ENCODE measurements at regions not wholly inside any gene's neighbourhood (a gene's known extent, or its start where the extent isn't known, plus 50 kb on each side); places are given as distances from the start of the nearest gene placed in this dataset.

GRCh38 chr3:74107451-74107850 is 482.7 kb upstream of the PDZRN3 start:
- WGBS (ENCODE audit: extremely low coverage, insufficient read length, low lambda C conversion rate), result no CpG with 5 or more reads among the region's 2 CpGs

More at GRCh38 chr3:74107451-74107850, 482.7 kb upstream of the PDZRN3 start:
- no peak overlapping the region for H2BK5ac ChIP-seq (ENCODE audit: insufficient read length, low read length)
- H2BK20ac ChIP-seq (ENCODE audit: low read depth, low read length, poor library complexity, severe bottlenecking), result no peak overlapping the region
- H4K91ac ChIP-seq (ENCODE audit: insufficient read length, low read depth, low read length), result no peak overlapping the region
- Mint-ChIP-seq H3K36me3 (ENCODE audit: insufficient read depth in 1 of 3, low read depth in 3 of 3) (no peaks in the 10 kb centered on the region), H3K4me3 (no peak overlapping the region), H3K27me3 (ENCODE audit: low read depth) (no peaks in the 10 kb centered on the region), H3K9me3 (no peaks in the 10 kb centered on the region), H3K4me1 (no peaks in the 10 kb centered on the region), H3K27ac (no peak overlapping the region)
- no peak overlapping the region for H3K18ac ChIP-seq (ENCODE audit: insufficient read length, low read depth, low read length)
- no peak overlapping the region for H3K4ac ChIP-seq (ENCODE audit: low read depth, low read length)
- H3T11ph ChIP-seq (ENCODE audit: low read length), result no peak overlapping the region
- no peaks in the 10 kb centered on the region for H3K23me2 ChIP-seq (ENCODE audit: insufficient read length, low read depth, low read length, poor library complexity, severe bottlenecking)
- no peak overlapping the region for H2BK15ac ChIP-seq (ENCODE audit: low read depth, low read length)
- H3K9ac ChIP-seq (ENCODE audit: extremely low read depth, insufficient read length, low read length), result no peak overlapping the region
- H3K9me3 ChIP-seq (ENCODE audit: control insufficient read depth, low read depth, low read length), result no peaks in the 10 kb centered on the region
- no peak overlapping the region for H2BK12ac ChIP-seq (ENCODE audit: insufficient read length, low read depth, low read length)
- H2AFZ ChIP-seq (ENCODE audit: low read length), result no peak overlapping the region
- H4K20me1 ChIP-seq (ENCODE audit: control insufficient read depth, insufficient read depth, insufficient read length), result no peaks in the 10 kb centered on the region
- no peak overlapping the region for H2BK120ac ChIP-seq (ENCODE audit: low read depth, low read length, poor library complexity, severe bottlenecking)
- no peaks in the 10 kb centered on the region for H3K79me2 ChIP-seq (ENCODE audit: insufficient read depth, low read length)
- no peak overlapping the region for H3K14ac ChIP-seq (ENCODE audit: insufficient read depth, low read length)
- no peak for TF ChIP-seq CTCF (conservative IDR thresholded peaks at IDR 0.05)
- no peak for DNase-seq
- no peak overlapping the region for H3K23ac ChIP-seq (ENCODE audit: insufficient read length, low read depth, low read length)
- no peak overlapping the region for H3K56ac ChIP-seq (ENCODE audit: insufficient read length, low read depth, low read length)
- no peak overlapping the region for H3K4me2 ChIP-seq (ENCODE audit: insufficient read depth, insufficient read length, low read length)
- H2AK5ac ChIP-seq (ENCODE audit: insufficient read length, low read length), result no peak overlapping the region
- no peak overlapping the region for H4K8ac ChIP-seq (replicated peaks; ENCODE audit: insufficient read length, low read depth, low read length)
- no peaks in the 10 kb centered on the region for H3K4me1 ChIP-seq (ENCODE audit: insufficient read depth, low read length)
- no peaks in the 10 kb centered on the region for H3K27me3 ChIP-seq (ENCODE audit: insufficient read depth, low read length)
- H3K79me1 ChIP-seq (ENCODE audit: insufficient read depth, low read depth, low read length, poor library complexity, severe bottlenecking), result no peaks in the 10 kb centered on the region
- H4K5ac ChIP-seq (ENCODE audit: insufficient read length, low read depth, low read length), result no peak overlapping the region
- no peak overlapping the region for H3K27ac ChIP-seq (ENCODE audit: insufficient read length, low read depth, low read length)

Measured in H9 (cell line).